Stomach (tissue), 8 donors: ENCODE measurements at regions not wholly inside any gene's neighbourhood (a gene's known extent, or its start where the extent isn't known, plus 50 kb on each side); places are given as distances from the start of the nearest gene placed in this dataset.

ENCODE experiments used
- DNase-seq, 2 donors: peaks; one replicate each; pipeline versions ENCODE4 v3.0.0 to v3.0.0-alpha.2; 2013 to 2019
- H3K27ac ChIP-seq, 5 donors: fragments of 200-600 bp in 4 of 5; sonication (generic) in 4 of 5; one replicate each; pipeline ENCODE4 v1.5.1; 2013 to 2019; ENCODE audit warnings: mild to moderate bottlenecking in 1 of 5, moderate library complexity in 1 of 5
- H3K27me3 ChIP-seq, 3 donors: fragments of 200-600 bp; sonication (generic); one replicate each; pipeline ENCODE4 v1.5.1; 2017 to 2019; ENCODE audit warnings: mixed run types in 1 of 3
- H3K36me3 ChIP-seq, 4 donors: fragments of 200-600 bp; sonication (generic); 1 replicate in 3 of 4; 2 replicates in 1 of 4; pipeline ENCODE4 v1.5.1; 2016 to 2019
- H3K4me1 ChIP-seq, 4 donors: fragments of 200-600 bp; sonication (generic); one replicate each; pipeline ENCODE4 v1.5.1; 2016 to 2019
- H3K4me3 ChIP-seq, 4 donors: fragments of 200-600 bp; sonication (generic) in 3 of 4; one replicate each; pipeline ENCODE4 v1.5.1; 2016 to 2019; ENCODE audit warnings: mild to moderate bottlenecking in 1 of 4
- H3K9me3 ChIP-seq, 4 donors: fragments of 200-600 bp; sonication (generic); one replicate each; pipeline ENCODE4 v1.5.1; 2016 to 2019
- EP300 ChIP-seq: sonication (generic); formaldehyde crosslinking; IDR thresholded peaks from one replicate; pipeline ENCODE4 v1.6.1; 2017; ENCODE audit warnings: antibody characterized with exemption
- POLR2A ChIP-seq, 4 donors: fragments of 450-650 bp; IDR thresholded peaks; one replicate each; pipeline ENCODE4 v1.6.1; 2016; ENCODE audit warnings: antibody characterized with exemption in 4 of 4, control low read depth in 2 of 4, mild to moderate bottlenecking in 1 of 4, moderate library complexity in 1 of 4
- POLR2AphosphoS5 ChIP-seq, 3 donors: sonication (generic); formaldehyde crosslinking; IDR thresholded peaks; one replicate each; pipeline ENCODE4 v1.6.1; 2016; ENCODE audit warnings: antibody characterized with exemption in 3 of 3
- WGBS, 5 donors: extraction: QIAGEN DNeasy Blood & Tissue Kit in 3 of 5; methylation state at CpG; one replicate each; pipeline versions ENCODE4 v1.1.5 to v1.1.7; 2013 to 2018; 5-methylcytosine and 5-hydroxymethylcytosine counted together
- intact Hi-C: fragments of 100-400 bp; cut with DNase I; formaldehyde crosslinking; loops from one replicate; pipeline ENCODE4 v1.15.1; 2023; ENCODE audit warnings: low total_unique reads
- TF ChIP-seq, protein P1 (sequence below), 7 experiments: fragments of 450-650 bp in 4 of 7; fragments of 200-600 bp in 3 of 7; sonication (generic) in 3 of 7; IDR thresholded peaks; one replicate each; pipeline ENCODE4 v1.5.1; 2016 to 2019; ENCODE audit warnings: antibody characterized with exemption in 7 of 7, control low read depth in 2 of 7, mild to moderate bottlenecking in 1 of 7
- donor health status: healthy with polysubstance abuse.
- donor health status: Bipolar disorder and iron deficiency.
- donor health status: healthy.

DNA sequence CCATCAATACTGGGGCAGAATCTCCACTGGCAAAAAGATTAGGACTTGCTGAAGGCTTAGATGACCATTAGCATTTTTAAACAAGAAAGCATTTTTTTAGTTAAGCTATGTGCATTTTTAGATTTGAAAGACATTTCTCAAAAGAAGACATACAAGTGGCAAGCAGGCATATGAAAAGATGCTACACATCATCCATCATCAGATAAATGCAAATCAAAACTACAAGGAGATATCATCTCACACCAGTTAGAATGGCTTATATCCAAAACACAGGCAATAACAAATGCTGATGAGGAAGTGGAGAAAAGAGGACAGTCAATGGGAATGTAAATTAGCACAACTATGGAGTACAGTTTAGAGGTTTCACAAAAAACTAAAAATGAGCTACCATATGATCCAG lies 195.6 kb upstream of the TNC start:
- Histone ChIP-seq H3K27ac (no peak overlapping the region), H3K4me3 (no peak overlapping the region), H3K36me3 (no peaks in the 10 kb centered on the region), H3K4me1 (no peaks in the 10 kb centered on the region), H3K27me3 (no peaks in the 10 kb centered on the region), H3K9me3 (peaks cover 0 to 1% (median under 1%) of the 10 kb centered on the region in 4 donors)
- no peak for DNase-seq
- TF ChIP-seq, protein P1, sequence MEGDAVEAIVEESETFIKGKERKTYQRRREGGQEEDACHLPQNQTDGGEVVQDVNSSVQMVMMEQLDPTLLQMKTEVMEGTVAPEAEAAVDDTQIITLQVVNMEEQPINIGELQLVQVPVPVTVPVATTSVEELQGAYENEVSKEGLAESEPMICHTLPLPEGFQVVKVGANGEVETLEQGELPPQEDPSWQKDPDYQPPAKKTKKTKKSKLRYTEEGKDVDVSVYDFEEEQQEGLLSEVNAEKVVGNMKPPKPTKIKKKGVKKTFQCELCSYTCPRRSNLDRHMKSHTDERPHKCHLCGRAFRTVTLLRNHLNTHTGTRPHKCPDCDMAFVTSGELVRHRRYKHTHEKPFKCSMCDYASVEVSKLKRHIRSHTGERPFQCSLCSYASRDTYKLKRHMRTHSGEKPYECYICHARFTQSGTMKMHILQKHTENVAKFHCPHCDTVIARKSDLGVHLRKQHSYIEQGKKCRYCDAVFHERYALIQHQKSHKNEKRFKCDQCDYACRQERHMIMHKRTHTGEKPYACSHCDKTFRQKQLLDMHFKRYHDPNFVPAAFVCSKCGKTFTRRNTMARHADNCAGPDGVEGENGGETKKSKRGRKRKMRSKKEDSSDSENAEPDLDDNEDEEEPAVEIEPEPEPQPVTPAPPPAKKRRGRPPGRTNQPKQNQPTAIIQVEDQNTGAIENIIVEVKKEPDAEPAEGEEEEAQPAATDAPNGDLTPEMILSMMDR (IDR thresholded peaks at IDR 0.05): no peak
- TF ChIP-seq EP300: no peak
- no peak for TF ChIP-seq POLR2A (IDR thresholded peaks at IDR 0.05)
- intact Hi-C loops: no loop called here

DNA sequence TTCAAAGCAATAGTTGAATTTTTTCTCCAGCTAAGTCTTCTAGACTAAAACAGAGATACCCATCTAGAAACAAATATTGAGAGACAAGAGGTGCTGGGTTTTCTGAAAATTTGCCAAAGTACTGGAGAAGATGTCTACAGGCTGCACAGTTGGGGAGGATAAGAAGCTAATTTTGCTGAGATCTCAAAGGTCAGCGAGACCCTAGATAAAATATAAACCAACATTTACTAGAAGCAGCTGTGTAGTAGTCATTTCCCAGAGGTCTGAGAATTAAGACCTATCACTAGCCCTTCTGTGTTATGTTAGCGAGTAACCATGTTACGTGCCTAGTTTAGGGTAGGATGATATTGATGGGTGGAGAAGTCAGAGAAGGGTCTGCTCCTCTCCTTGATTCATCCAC lies 208.5 kb upstream of the TNC start:
- Histone ChIP-seq H3K36me3 (no peaks in the 10 kb centered on the region), H3K9me3 (no peaks in the 10 kb centered on the region), H3K27ac (no peak overlapping the region), H3K27me3 (no peaks in the 10 kb centered on the region), H3K4me3 (no peak overlapping the region), H3K4me1 (peaks cover 0 to 14% (median 6%) of the 10 kb centered on the region in 4 donors)
- no peak for DNase-seq
- WGBS, 5 donors: 80 to 94% (median 93%) methylated on average over 3 of the region's 3 CpGs
- TF ChIP-seq EP300: no peak
- no peak for TF ChIP-seq POLR2A (IDR thresholded peaks at IDR 0.05)
- TF ChIP-seq POLR2AphosphoS5 (IDR thresholded peaks at IDR 0.05): no peak
- TF ChIP-seq, protein P1 (IDR thresholded peaks at IDR 0.05): no peak
- intact Hi-C loops: no loop called here

DNA sequence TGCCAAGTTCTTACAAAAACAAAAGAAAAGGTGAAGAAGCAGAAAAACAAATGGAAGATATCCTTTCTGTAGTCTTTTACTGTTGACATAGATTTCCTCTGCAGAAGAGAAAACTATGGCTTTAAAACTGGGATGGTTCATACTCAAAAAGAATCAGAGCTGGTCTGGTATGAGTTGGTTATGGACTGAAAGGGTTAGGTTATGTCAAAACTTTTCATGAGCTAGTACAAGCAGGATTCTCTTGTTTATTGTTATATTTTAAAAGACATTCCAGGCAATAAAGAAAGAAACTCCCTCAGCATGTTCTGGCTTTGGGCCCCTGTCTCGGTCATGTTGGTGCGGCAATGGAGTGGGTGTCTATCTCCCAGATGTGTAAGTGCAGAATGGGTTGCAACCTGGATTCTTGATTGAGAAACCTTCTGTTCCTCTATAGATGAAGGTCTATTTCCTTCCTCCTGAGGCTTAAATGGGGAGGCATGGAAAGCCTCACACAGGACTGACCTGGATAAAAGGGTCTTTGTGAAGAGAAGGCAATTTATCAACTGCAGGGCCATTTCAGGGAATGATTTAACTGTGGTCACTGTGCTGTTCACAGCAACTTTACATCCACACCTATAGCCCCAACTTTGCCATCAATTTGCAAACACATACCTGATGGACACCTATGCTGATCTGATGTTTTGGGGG lies 209.6 kb upstream of the TNC start:
- Histone ChIP-seq H3K9me3 (no peaks in the 10 kb centered on the region), H3K4me3 (no peak overlapping the region), H3K36me3 (no peaks in the 10 kb centered on the region), H3K27me3 (no peaks in the 10 kb centered on the region), H3K4me1 (peaks cover 0 to 14% (median 6%) of the 10 kb centered on the region in 4 donors), H3K27ac (peak overlapping the region in 1 of 5 donors; percentile 29)
- WGBS, 5 donors: 66 to 94% (median 90%) methylated on average over 2 of the region's 2 CpGs
- no peak for TF ChIP-seq EP300
- no peak for TF ChIP-seq POLR2AphosphoS5 (IDR thresholded peaks at IDR 0.05)
- TF ChIP-seq POLR2A (IDR thresholded peaks at IDR 0.05): no peak
- TF ChIP-seq, protein P1 (IDR thresholded peaks at IDR 0.05): no peak
- DNase-seq: no peak
- intact Hi-C loops: no loop called here

DNA sequence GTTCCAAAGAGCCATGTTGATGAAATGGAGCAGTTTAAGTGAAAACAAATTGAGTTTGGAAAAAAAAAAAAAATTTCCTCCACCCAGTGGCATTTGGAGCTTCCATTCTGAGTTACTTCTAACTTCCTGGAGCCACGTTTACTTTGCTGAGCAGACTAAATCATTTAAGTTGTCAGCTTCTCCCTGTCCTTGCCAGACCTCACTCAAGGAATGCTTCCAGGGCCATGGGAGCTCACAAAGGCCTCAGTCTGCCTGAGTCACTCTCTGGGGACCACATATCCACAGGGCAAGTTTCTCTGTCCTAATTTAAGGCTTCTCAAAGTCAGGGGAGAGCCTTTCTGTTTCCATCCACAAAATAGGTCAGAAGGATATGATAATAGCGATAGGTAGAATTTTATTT lies 210.3 kb upstream of the TNC start:
- WGBS, 5 donors: 53 to 62% (median 54%) methylated on average over 2 of the region's 2 CpGs
- peaks cover 0 to 14% (median 6%) of the 10 kb centered on the region in 4 donors for H3K4me1 ChIP-seq
- H3K36me3 ChIP-seq: no peaks in the 10 kb centered on the region
- peak overlapping the region in 1 of 5 donors; percentile 3 for H3K27ac ChIP-seq
- no peak for TF ChIP-seq EP300
- peak in 1 of 3 donors; percentile 26 for TF ChIP-seq POLR2AphosphoS5 (IDR thresholded peaks at IDR 0.05)
- no peaks in the 10 kb centered on the region for H3K9me3 ChIP-seq
- intact Hi-C loops: no loop called here
- no peak overlapping the region for H3K4me3 ChIP-seq
- DNase-seq: peak in 1 of 2 donors; percentile 52
- H3K27me3 ChIP-seq: no peaks in the 10 kb centered on the region

DNA sequence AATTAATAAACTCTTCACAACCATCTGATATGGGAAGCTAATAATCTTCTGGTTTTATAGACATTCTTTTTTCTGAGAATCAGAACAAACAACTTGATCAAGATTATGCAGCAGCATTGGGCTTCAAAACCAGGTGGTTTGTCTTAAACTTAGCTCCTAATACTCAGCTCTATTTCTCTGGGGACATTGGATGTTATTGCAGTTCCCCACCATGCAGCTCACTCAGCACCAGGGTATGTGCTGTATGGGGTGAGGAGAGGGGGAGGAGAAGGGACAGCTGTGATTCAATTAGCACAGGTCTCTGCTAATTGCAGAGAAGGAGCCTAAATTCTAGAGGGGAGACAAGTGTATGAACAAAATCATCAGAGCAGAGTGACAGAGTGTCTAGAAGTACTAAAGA lies 210.7 kb upstream of the TNC start:
- no peaks in the 10 kb centered on the region for H3K9me3 ChIP-seq
- H3K27ac ChIP-seq: peak overlapping the region in 1 of 5 donors; percentile 3
- intact Hi-C loops: no loop called here
- H3K4me1 ChIP-seq: peaks cover 0 to 14% (median 6%) of the 10 kb centered on the region in 4 donors
- no peak overlapping the region for H3K4me3 ChIP-seq
- no peaks in the 10 kb centered on the region for H3K27me3 ChIP-seq
- TF ChIP-seq POLR2AphosphoS5 (IDR thresholded peaks at IDR 0.05) (no peak), POLR2A (IDR thresholded peaks at IDR 0.05) (no peak), EP300 (no peak)
- TF ChIP-seq, protein P1 (IDR thresholded peaks at IDR 0.05): no peak
- no peaks in the 10 kb centered on the region for H3K36me3 ChIP-seq
- DNase-seq: no peak
